H1 (cell line): ENCODE measurements at regions not wholly inside any gene's neighbourhood (a gene's known extent, or its start where the extent isn't known, plus 50 kb on each side); places are given as distances from the start of the nearest gene placed in this dataset.

ENCODE experiments used
- CTCF ChIA-PET: fragments of 300-600 bp; sonication (Branson Sonifier 250); formaldehyde crosslinking; loops from one replicate; lab custom pipeline; 2021; ENCODE audit not compliant: partially characterized antibody; lab: Charles Lee
- POLR2A ChIA-PET: fragments of 300-600 bp; sonication (Branson Sonifier 250); formaldehyde crosslinking; loops from one replicate; lab custom pipeline; 2021; ENCODE audit warnings: inconsistent platforms; ENCODE audit not compliant: partially characterized antibody; lab: Charles Lee
- DNase-seq, 2 experiments: peaks; one replicate each; pipeline versions ENCODE4 v3.0.0 to v3.0.0-alpha.2; 2010 to 2022; ENCODE audit warnings: low spot score in 2 of 2, low read depth in 1 of 2, mixed read lengths in 1 of 2
- FAIRE-seq: peaks from 2 replicates; lab custom pipeline; 2011; peaks lifted over from hg19 to GRCh38; lab: Jason Lieb, UNC
- H2AFZ ChIP-seq: 2 replicates; pipeline ENCODE4 v1.8.1; 2012; ENCODE audit warnings: low read length, inconsistent platforms
- H2AK5ac ChIP-seq: 2 replicates; pipeline ENCODE4 v1.6.1; 2013; ENCODE audit warnings: low read depth, low read length
- H2BK120ac ChIP-seq: replicated peaks from 2 replicates; pipeline ENCODE3; 2013; ENCODE audit warnings: low read depth, low read length, inconsistent platforms
- H2BK12ac ChIP-seq: 2 replicates; pipeline ENCODE4 v1.6.1; 2013; ENCODE audit warnings: low read depth, low read length
- H2BK15ac ChIP-seq: 2 replicates; pipeline ENCODE4 v1.6.1; 2013; ENCODE audit warnings: low read length
- H2BK20ac ChIP-seq: 2 replicates; pipeline ENCODE4 v1.6.1; 2013; ENCODE audit warnings: low read length
- H2BK5ac ChIP-seq: 2 replicates; pipeline ENCODE4 v1.6.1; 2013; ENCODE audit warnings: low read depth, low read length
- H3K14ac ChIP-seq: 2 replicates; pipeline ENCODE4 v1.6.1; 2013; ENCODE audit warnings: inconsistent platforms; ENCODE audit not compliant: insufficient read length
- H3K18ac ChIP-seq: 2 replicates; pipeline ENCODE4 v1.6.1; 2013; ENCODE audit warnings: low read length; ENCODE audit errors: extremely low read depth
- H3K23ac ChIP-seq: 2 replicates; pipeline ENCODE4 v1.6.1; 2013; ENCODE audit warnings: inconsistent platforms; ENCODE audit not compliant: insufficient read length
- H3K23me2 ChIP-seq: 2 replicates; pipeline ENCODE4 v1.6.1; 2013; ENCODE audit warnings: low read depth, low read length
- H3K27ac ChIP-seq: 2 replicates; pipeline ENCODE4 v1.6.1; 2011; ENCODE audit warnings: low read depth, low read length, inconsistent platforms
- H3K27me3 ChIP-seq, 4 experiments: replicated peaks in 1 of 4; 1 replicate in 1 of 4; 2 replicates in 3 of 4; pipeline versions ENCODE4 v1.6.1 to v1.8.1; 2011 to 2013; ENCODE audit warnings: low read length in 3 of 4, mild to moderate bottlenecking in 3 of 4, inconsistent platforms in 2 of 4, mixed read lengths in 2 of 4, moderate library complexity in 1 of 4; ENCODE audit not compliant: control insufficient read depth in 3 of 4, insufficient read depth in 3 of 4; ENCODE audit errors: extremely low read depth in 1 of 4
- H3K36me3 ChIP-seq, 4 experiments: 2 replicates each; pipeline versions ENCODE4 v1.6.1 to v1.8.1; 2011 to 2013; ENCODE audit warnings: mild to moderate bottlenecking in 4 of 4, low read length in 3 of 4, moderate library complexity in 2 of 4, control low read depth in 1 of 4, inconsistent platforms in 1 of 4; ENCODE audit not compliant: insufficient read depth in 4 of 4, control insufficient read depth in 2 of 4
- H3K4ac ChIP-seq: replicated peaks from 2 replicates; pipeline ENCODE3; 2013; ENCODE audit warnings: low read length, low read depth, mixed read lengths, inconsistent platforms; ENCODE audit not compliant: insufficient read length
- H3K4me1 ChIP-seq, 4 experiments: replicated peaks in 1 of 4; 1 replicate in 1 of 4; 2 replicates in 3 of 4; pipeline versions ENCODE4 v1.6.1 to v1.8.1; 2011 to 2013; ENCODE audit warnings: low read length in 3 of 4, inconsistent platforms in 2 of 4, mixed read lengths in 1 of 4; ENCODE audit not compliant: insufficient read depth in 4 of 4, control insufficient read depth in 3 of 4
- H3K4me2 ChIP-seq, 2 experiments: 2 replicates each; pipeline versions ENCODE4 v1.6.1 to v1.8.1; 2011 to 2013; ENCODE audit warnings: low read depth in 2 of 2, low read length in 2 of 2, control low read depth in 1 of 2, inconsistent platforms in 1 of 2, mild to moderate bottlenecking in 1 of 2; ENCODE audit not compliant: insufficient read depth in 1 of 2
- H3K4me3 ChIP-seq, 4 experiments: fragments of 200-600, 300-600 bp in 1 of 4; sonication (generic), shearing (Covaris generic), sonication (Bioruptor Twin) in 1 of 4; 2 replicates each; pipeline versions ENCODE4 v1.5.1 to v1.8.1; 2011 to 2016; ENCODE audit warnings: low read length in 4 of 4, low read depth in 3 of 4, control low read depth in 2 of 4, inconsistent platforms in 2 of 4, mild to moderate bottlenecking in 2 of 4, mixed read lengths in 1 of 4, moderate library complexity in 1 of 4; ENCODE audit not compliant: insufficient read depth in 2 of 4; ENCODE audit errors: extremely low read depth in 1 of 4
- H3K56ac ChIP-seq: replicated peaks from 2 replicates; pipeline ENCODE3; 2013; ENCODE audit warnings: low read depth, mild to moderate bottlenecking, mixed read lengths, low read length, inconsistent platforms; ENCODE audit not compliant: insufficient read length
- H3K79me1 ChIP-seq: 2 replicates; pipeline ENCODE4 v1.6.1; 2013; ENCODE audit warnings: low read depth, low read length, control low read depth
- H3K79me2 ChIP-seq, 2 experiments: 2 replicates each; pipeline versions ENCODE4 v1.6.1 to v1.8.1; 2012 to 2013; ENCODE audit warnings: low read length in 2 of 2, mild to moderate bottlenecking in 2 of 2, inconsistent platforms in 1 of 2; ENCODE audit not compliant: insufficient read depth in 2 of 2, control insufficient read depth in 1 of 2
- H3K9ac ChIP-seq, 4 experiments: replicated peaks in 1 of 4; 1 replicate in 1 of 4; 2 replicates in 3 of 4; pipeline versions ENCODE4 v1.6.1 to v1.8.1; 2011 to 2013; ENCODE audit warnings: low read depth in 3 of 4, low read length in 3 of 4, control low read depth in 2 of 4, mild to moderate bottlenecking in 2 of 4, moderate library complexity in 2 of 4, inconsistent platforms in 1 of 4; ENCODE audit errors: extremely low read depth in 1 of 4
- H3K9me3 ChIP-seq, 2 experiments: 2 replicates each; pipeline versions ENCODE4 v1.6.1 to v1.8.1; 2012 to 2013; ENCODE audit warnings: mild to moderate bottlenecking in 2 of 2, moderate library complexity in 2 of 2, control low read depth in 1 of 2, inconsistent platforms in 1 of 2, low read depth in 1 of 2, low read length in 1 of 2, mixed read lengths in 1 of 2; ENCODE audit not compliant: insufficient read depth in 2 of 2
- H4K20me1 ChIP-seq, 2 experiments: replicated peaks in 1 of 2; 2 replicates each; pipeline versions ENCODE3 to v1.8.1; 2011 to 2013; ENCODE audit warnings: inconsistent platforms in 2 of 2, low read length in 2 of 2, mild to moderate bottlenecking in 1 of 2; ENCODE audit not compliant: insufficient read depth in 2 of 2, control insufficient read depth in 1 of 2
- H4K5ac ChIP-seq: 2 replicates; pipeline ENCODE4 v1.6.1; 2013; ENCODE audit warnings: low read length, low read depth, mixed read lengths, inconsistent platforms; ENCODE audit not compliant: insufficient read length
- H4K8ac ChIP-seq: 2 replicates; pipeline ENCODE4 v1.8.0; 2013; ENCODE audit warnings: mild to moderate bottlenecking, moderate library complexity, low read length, inconsistent platforms; ENCODE audit not compliant: insufficient read depth; ENCODE audit errors: extremely low read depth
- H4K91ac ChIP-seq: replicated peaks from 2 replicates; pipeline ENCODE3; 2013; ENCODE audit warnings: low read length, mixed read lengths, inconsistent platforms; ENCODE audit not compliant: insufficient read length
- CBX5 ChIP-seq: fragments of 300-800, 300-1000 bp; sonication (generic); IDR thresholded peaks from 2 replicates; pipeline ENCODE4 v1.7.1; 2016; ENCODE audit warnings: antibody characterized with exemption, low read length, low read depth
- CTBP2 ChIP-seq: IDR thresholded peaks from 2 replicates; pipeline ENCODE4 v1.7.0; 2011; ENCODE audit warnings: borderline replicate concordance, mild to moderate bottlenecking, moderate library complexity, mixed read lengths, low read length; ENCODE audit not compliant: insufficient read depth, insufficient read length
- EGR1 ChIP-seq: IDR thresholded peaks from 2 replicates; pipeline ENCODE4 v1.6.1; 2011; ENCODE audit warnings: low read depth, low read length, borderline replicate concordance
- GABPA ChIP-seq: IDR thresholded peaks from 2 replicates; pipeline ENCODE4 v1.6.1; 2011; ENCODE audit warnings: mild to moderate bottlenecking, low read length, moderate library complexity, borderline replicate concordance; ENCODE audit not compliant: insufficient read depth
- RNF2 ChIP-seq: fragments of 200-900, 300-1000 bp; sonication (generic); IDR thresholded peaks from 2 replicates; pipeline ENCODE4 v1.7.1; 2016; ENCODE audit warnings: borderline replicate concordance, low read depth, mild to moderate bottlenecking, antibody characterized with exemption, low read length; ENCODE audit not compliant: poor library complexity, severe bottlenecking; ENCODE audit errors: missing control alignments
- SP2 ChIP-seq: IDR thresholded peaks from 2 replicates; pipeline ENCODE4 v1.6.1; 2012; ENCODE audit warnings: mild to moderate bottlenecking, low read length, inconsistent platforms
- TAF1 ChIP-seq: IDR thresholded peaks from 2 replicates; pipeline ENCODE4 v1.6.1; 2011; ENCODE audit warnings: mild to moderate bottlenecking, low read depth, low read length
- TCF12 ChIP-seq: IDR thresholded peaks from 2 replicates; pipeline ENCODE4 v1.6.1; 2011; ENCODE audit warnings: low read depth, mild to moderate bottlenecking, low read length
- WGBS, 2 experiments: shearing (Covaris generic) in 1 of 2; methylation state at CpG; one replicate each; pipeline versions ENCODE4 v1.1.6 to v1.1.7; 2013 to 2015; ENCODE audit warnings: low lambda C conversion rate in 2 of 2, mixed read lengths in 2 of 2, inconsistent platforms in 1 of 2, low coverage in 1 of 2, missing lambda C conversion rate in 1 of 2; ENCODE audit not compliant: insufficient replicate concordance in 2 of 2, insufficient coverage in 1 of 2, insufficient read length in 1 of 2; ENCODE audit errors: extremely low coverage in 1 of 2, missing lambda C conversion rate in 1 of 2; 5-methylcytosine and 5-hydroxymethylcytosine counted together
- TF ChIP-seq, protein P1 (sequence below): IDR thresholded peaks from 2 replicates; pipeline ENCODE4 v1.6.1; 2012; ENCODE audit warnings: inconsistent platforms

DNA sequence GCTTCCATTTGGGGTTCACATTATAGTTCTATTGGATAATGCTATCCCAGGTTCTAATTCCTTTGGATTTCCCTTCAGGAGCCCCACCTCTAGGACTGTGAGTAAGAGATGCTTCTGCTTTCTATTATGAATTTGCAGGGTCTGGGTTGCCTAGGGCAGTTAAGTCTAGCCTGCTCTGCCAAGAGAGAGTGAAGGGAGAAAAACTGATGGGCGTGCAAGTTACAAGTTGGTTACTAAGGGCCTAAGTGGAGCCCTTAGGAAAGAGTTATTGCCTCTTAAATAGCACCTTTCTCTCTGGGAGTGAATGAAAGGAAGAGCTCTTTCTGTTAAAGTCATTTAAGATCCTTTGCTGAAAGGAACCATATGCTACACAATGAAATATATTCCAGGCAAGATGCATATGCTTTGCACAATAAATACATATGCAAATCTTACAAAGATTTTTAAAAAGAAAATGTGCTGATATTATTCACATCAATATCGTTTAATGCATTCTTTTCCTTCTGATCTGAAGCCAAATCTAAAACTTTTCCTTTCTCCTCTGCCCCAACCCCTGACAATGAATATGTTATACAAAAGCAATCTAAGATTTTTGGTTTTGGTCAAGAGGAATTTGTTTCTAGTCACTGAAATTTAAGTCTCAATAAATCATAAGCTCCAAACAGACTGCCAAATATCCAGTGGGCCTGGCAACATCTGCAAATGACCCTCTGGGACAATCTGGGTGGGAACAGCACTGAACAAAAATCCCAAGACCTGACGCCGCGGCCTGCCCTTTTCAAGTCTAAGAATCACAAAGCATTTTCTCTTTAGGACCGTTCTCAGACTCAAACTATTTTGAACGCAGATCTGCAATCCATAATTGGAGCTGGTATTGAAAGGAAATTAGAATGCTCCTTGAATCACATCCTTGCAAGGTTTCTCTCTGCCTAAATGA, 586.7 kb downstream of the ETNK1 start:
- H3K14ac ChIP-seq, result no peak overlapping the region
- peaks cover 0 to 1% (median 0%) of the 10 kb centered on the region in 4 experiments; a peak in 1 of 7 replicates for H3K27me3 ChIP-seq
- H3K9me3 ChIP-seq, result peaks cover 8 to 15% of the 10 kb centered on the region in 2 experiments
- CTCF ChIA-PET, result interaction anchor here (0.7 to 10.4 kb wide), 7 partner anchors 10 to 510 kb away, joined by 3 to 72 read pairs (median 3); no protein-coding TSS in a partner anchor
- no peak overlapping the region for H2AFZ ChIP-seq
- no peaks in the 10 kb centered on the region for H4K20me1 ChIP-seq
- no peak overlapping the region for H2BK120ac ChIP-seq
- no peak overlapping the region for H2BK15ac ChIP-seq
- DNase-seq, result no peak
- no peaks in the 10 kb centered on the region; a peak in 1 of 8 replicates for H3K36me3 ChIP-seq
- H3K79me1 ChIP-seq, result no peaks in the 10 kb centered on the region
- no peak overlapping the region for H3K4ac ChIP-seq
- H3K23ac ChIP-seq, result no peak overlapping the region
- H4K8ac ChIP-seq, result no peak overlapping the region
- H3K4me1 ChIP-seq, result no peaks in the 10 kb centered on the region
- no peak for TF ChIP-seq EGR1
- TF ChIP-seq GABPA, result no peak
- TF ChIP-seq RNF2, result no peak
- no peak for TF ChIP-seq TAF1
- no peak for TF ChIP-seq SP2
- no peak for TF ChIP-seq CTBP2
- TF ChIP-seq, protein P1, sequence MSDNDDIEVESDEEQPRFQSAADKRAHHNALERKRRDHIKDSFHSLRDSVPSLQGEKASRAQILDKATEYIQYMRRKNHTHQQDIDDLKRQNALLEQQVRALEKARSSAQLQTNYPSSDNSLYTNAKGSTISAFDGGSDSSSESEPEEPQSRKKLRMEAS, result no peak
- TF ChIP-seq CBX5, result no peak
- TF ChIP-seq TCF12, result no peak
- TF ChIP-seq, all 59 proteins: peak for 0
- Histone ChIP-seq H3K79me2 (no peaks in the 10 kb centered on the region), H3K18ac (no peak overlapping the region), H3K27ac (no peak overlapping the region), H2BK5ac (no peak overlapping the region), H3K56ac (no peak overlapping the region), H2BK20ac (no peak overlapping the region), H3K23me2 (no peaks in the 10 kb centered on the region), H2BK12ac (no peak overlapping the region), H4K5ac (no peak overlapping the region), H3K4me2 (no peak overlapping the region), H3K9ac (no peak overlapping the region), H4K91ac (no peak overlapping the region), H2AK5ac (no peak overlapping the region), H3K4me3 (no peak overlapping the region)
- FAIRE-seq, result no peak
- WGBS, 2 experiments, result 94% methylated on average over 7 of the region's 7 CpGs; no CpG with 5 or more reads in 1 of the 2 experiments
- POLR2A ChIA-PET, result no interaction called here
